HCT116 (cell line): ENCODE measurements at regions not wholly inside any gene's neighbourhood (a gene's known extent, or its start where the extent isn't known, plus 50 kb on each side); places are given as distances from the start of the nearest gene placed in this dataset.

Experiments used
- ATAC-seq: fragments of 200-7000 bp; cut with Tn5 transposase; 2 replicates; pipeline ENCODE4 v1.9.1; 2020; ENCODE audit warnings: mild to moderate bottlenecking, moderate library complexity
- BruUV-seq: library from RNA; stranded (reverse); fragments of 400-500 nt; replicated peaks from 2 replicates; lab custom pipeline; 2021; lab: Mats Ljungman, UMichigan
- CTCF ChIA-PET: fragments of 300-600 bp; sonication (Branson Sonifier 250); formaldehyde crosslinking; loops from one replicate; lab custom pipeline; 2021; ENCODE audit warnings: antibody characterized with exemption; lab: Charles Lee
- POLR2A ChIA-PET: fragments of 300-600, 350-600 bp; sonication (Branson Sonifier 250); formaldehyde crosslinking; loops from one replicate; lab custom pipeline; 2021; ENCODE audit warnings: antibody characterized with exemption; lab: Charles Lee
- RAD21 ChIA-PET, 2 experiments: fragments of 300-600 bp; sonication (Branson Sonifier 250); formaldehyde crosslinking; loops; one replicate each; lab custom pipeline; 2023; ENCODE audit warnings: low total read pairs in 2 of 2; ENCODE audit not compliant: uncharacterized antibody in 2 of 2, unreplicated experiment in 2 of 2, low non-redundant PET in 1 of 2; lab: Charles Lee
- DNase-seq: peaks from one replicate; pipeline ENCODE4 v3.0.0-alpha.2; 2010; ENCODE audit warnings: low read depth, low spot score
- H2AFZ ChIP-seq: fragments of 200-600 bp; shearing (Covaris generic), sonication (generic); 2 replicates; pipeline ENCODE4 v1.6.1; 2017; ENCODE audit warnings: low read depth, mixed run types, mixed read lengths, antibody characterized with exemption, low read length; ENCODE audit not compliant: poor library complexity, severe bottlenecking
- H3K27ac ChIP-seq: 2 replicates; pipeline ENCODE4 v1.5.1; 2012; ENCODE audit warnings: low read depth, low read length
- H3K27me3 ChIP-seq: fragments of 200-600 bp; sonication (generic); 2 replicates; pipeline ENCODE4 v1.6.1; 2016; ENCODE audit warnings: mixed run types, low read length, mixed read lengths; ENCODE audit not compliant: insufficient read depth
- H3K36me3 ChIP-seq, 2 experiments: fragments of 200-500 bp in 1 of 2; fragments of 200-600 bp in 1 of 2; sonication (Bioruptor generic) in 1 of 2; sonication (generic) in 1 of 2; 2 replicates each; pipeline versions ENCODE4 v1.5.1 to v1.6.1; 2014 to 2016; ENCODE audit warnings: low read length in 2 of 2, inconsistent platforms in 1 of 2, mixed read lengths in 1 of 2, mixed run types in 1 of 2; ENCODE audit not compliant: insufficient read depth in 2 of 2, control insufficient read depth in 1 of 2
- H3K4me1 ChIP-seq, 2 experiments: fragments of 200-600 bp in 1 of 2; sonication (generic) in 1 of 2; 2 replicates each; pipeline versions ENCODE4 v1.5.1 to v1.6.1; 2012 to 2017; ENCODE audit warnings: low read length in 2 of 2, inconsistent platforms in 1 of 2, mild to moderate bottlenecking in 1 of 2, mixed read lengths in 1 of 2, mixed run types in 1 of 2, moderate library complexity in 1 of 2; ENCODE audit not compliant: insufficient read depth in 2 of 2, control insufficient read depth in 1 of 2
- H3K4me2 ChIP-seq: fragments of 200-600 bp; sonication (generic); 2 replicates; pipeline ENCODE4 v1.6.1; 2017; ENCODE audit warnings: mixed run types, low read length, mixed read lengths
- H3K4me3 ChIP-seq, 2 experiments: fragments of 200-600 bp in 1 of 2; sonication (generic) in 1 of 2; replicated peaks in 1 of 2; 2 replicates each; pipeline ENCODE4 v1.5.1; 2011 to 2016; ENCODE audit warnings: low read length in 2 of 2, control low read depth in 1 of 2, low read depth in 1 of 2, mild to moderate bottlenecking in 1 of 2, mixed read lengths in 1 of 2, mixed run types in 1 of 2
- H3K79me2 ChIP-seq: fragments of 200-600 bp; sonication (generic); 2 replicates; pipeline ENCODE4 v1.6.1; 2017; ENCODE audit warnings: mild to moderate bottlenecking, mixed run types, low read length, moderate library complexity, mixed read lengths; ENCODE audit not compliant: insufficient read depth
- H3K9ac ChIP-seq: fragments of 200-600 bp; sonication (generic); 2 replicates; pipeline ENCODE4 v1.6.1; 2016; ENCODE audit warnings: low read length, mixed read lengths
- H3K9me2 ChIP-seq: fragments of 200-600 bp; sonication (generic), shearing (Covaris generic); 2 replicates; pipeline ENCODE4 v1.6.1; 2017; ENCODE audit warnings: mixed run types, mild to moderate bottlenecking, moderate library complexity; ENCODE audit not compliant: insufficient read depth
- H3K9me3 ChIP-seq, 2 experiments: fragments of 200-500 bp in 1 of 2; fragments of 200-600 bp in 1 of 2; sonication (Bioruptor generic) in 1 of 2; sonication (generic) in 1 of 2; 2 replicates each; pipeline ENCODE4 v1.6.1; 2014 to 2017; ENCODE audit warnings: low read length in 2 of 2, mixed read lengths in 2 of 2, inconsistent platforms in 1 of 2, low read depth in 1 of 2, mild to moderate bottlenecking in 1 of 2, mixed run types in 1 of 2, moderate library complexity in 1 of 2; ENCODE audit not compliant: control insufficient read depth in 1 of 2, insufficient read depth in 1 of 2
- H4K20me1 ChIP-seq: fragments of 200-600 bp; sonication (generic), shearing (Covaris generic); 2 replicates; pipeline ENCODE4 v1.6.1; 2017; ENCODE audit warnings: mixed run types, mild to moderate bottlenecking, moderate library complexity; ENCODE audit not compliant: insufficient read depth
- CBX3 ChIP-seq: IDR thresholded peaks from 2 replicates; pipeline ENCODE4 v1.6.1; 2012; ENCODE audit warnings: low read depth
- CEBPB ChIP-seq: IDR thresholded peaks from 2 replicates; pipeline ENCODE4 v1.6.1; 2012; ENCODE audit warnings: low read depth
- EGR1 ChIP-seq: IDR thresholded peaks from 2 replicates; pipeline ENCODE4 v1.6.1; 2012; ENCODE audit warnings: low read depth
- FOSL1 ChIP-seq: IDR thresholded peaks from 2 replicates; pipeline ENCODE4 v1.6.1; 2012; ENCODE audit warnings: low read depth
- JUND ChIP-seq: IDR thresholded peaks from 2 replicates; pipeline ENCODE4 v1.6.1; 2012
- POLR2A ChIP-seq: IDR thresholded peaks from 2 replicates; pipeline ENCODE4 v1.7.0; 2011; ENCODE audit warnings: borderline replicate concordance; ENCODE audit not compliant: insufficient read depth, insufficient read length; ENCODE audit errors: extremely low read depth
- RAD21 ChIP-seq: IDR thresholded peaks from 2 replicates; pipeline ENCODE4 v1.6.1; 2012; ENCODE audit warnings: low read depth, mild to moderate bottlenecking
- SIN3A ChIP-seq: IDR thresholded peaks from 2 replicates; pipeline ENCODE4 v1.6.1; 2012; ENCODE audit warnings: low read depth
- YY1 ChIP-seq: IDR thresholded peaks from 2 replicates; pipeline ENCODE4 v1.6.1; 2011; ENCODE audit warnings: low read length, low read depth, moderate library complexity, mild to moderate bottlenecking; ENCODE audit not compliant: insufficient replicate concordance; ENCODE audit errors: extremely low read depth
- intact Hi-C: fragments of 100-400 bp; cut with micrococcal nuclease; formaldehyde crosslinking; loops from 2 replicates; pipeline ENCODE4 v1.10.0; 2022
- TF ChIP-seq, protein P1 (sequence below): IDR thresholded peaks from 2 replicates; pipeline ENCODE4 v1.6.1; 2012
- TF ChIP-seq, protein P2 (sequence below): IDR thresholded peaks from 2 replicates; pipeline ENCODE4 v1.6.1; 2011; ENCODE audit warnings: mild to moderate bottlenecking, low read length, moderate library complexity; ENCODE audit not compliant: insufficient replicate concordance; ENCODE audit errors: extremely low read depth
- TF ChIP-seq, protein P3 (sequence below): IDR thresholded peaks from 2 replicates; pipeline ENCODE4 v1.6.1; 2012
- TF ChIP-seq, protein P4 (sequence below), 3 experiments: fragments of 200-600 bp in 1 of 3; sonication (generic) in 1 of 3; IDR thresholded peaks in 2 of 3; conservative IDR thresholded peaks in 1 of 3; 2 replicates each; pipeline ENCODE4 v1.5.1; 2012 to 2017; ENCODE audit warnings: low read depth in 2 of 3, low read length in 2 of 3, antibody characterized with exemption in 1 of 3, borderline replicate concordance in 1 of 3, control low read depth in 1 of 3, mild to moderate bottlenecking in 1 of 3, mixed read lengths in 1 of 3, mixed run types in 1 of 3, moderate library complexity in 1 of 3; ENCODE audit not compliant: insufficient read depth in 1 of 3

DNA sequence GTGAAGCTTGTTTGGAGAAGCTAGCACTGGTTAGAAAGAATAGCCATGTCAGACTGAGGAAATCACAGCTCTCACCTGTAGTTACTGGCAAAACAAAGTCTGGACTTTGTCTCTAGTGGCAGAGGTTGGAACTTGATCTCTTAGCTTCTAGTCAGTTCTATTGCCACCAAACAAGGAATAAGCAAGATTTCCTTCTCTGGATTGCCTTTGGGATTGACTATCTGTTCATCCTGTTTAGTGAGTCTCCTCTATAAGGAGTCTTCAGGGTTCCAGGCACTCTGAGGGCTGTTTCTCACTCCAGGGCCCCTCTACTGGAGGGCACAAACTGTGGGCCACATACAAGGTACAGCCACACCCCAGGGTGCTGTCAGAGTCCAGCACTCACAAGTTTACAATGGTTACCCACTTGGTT is 426.6 kb upstream of the THBS1 start:
- POLR2A ChIA-PET: no interaction called here
- peak; percentile 67 for ATAC-seq

DNA sequence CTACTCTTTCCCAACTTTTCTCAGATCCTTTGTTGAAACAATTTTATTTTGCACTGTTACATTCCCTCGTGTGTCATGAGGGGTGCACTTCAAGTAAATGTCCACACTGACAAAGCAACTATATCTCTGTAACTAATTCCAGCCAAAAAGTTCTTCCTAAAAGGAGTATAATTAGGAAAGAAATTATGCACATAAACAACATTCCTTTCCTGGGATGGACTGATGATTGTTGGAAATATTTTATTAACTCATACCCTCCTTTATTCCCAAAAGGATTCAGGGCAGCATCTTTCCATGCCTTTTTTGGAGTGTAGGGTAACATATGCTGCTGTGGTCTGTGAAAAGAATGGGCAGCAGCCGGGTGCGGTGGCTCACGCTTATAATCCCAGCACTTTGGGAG is 426.1 kb upstream of the THBS1 start:
- H3K4me3 ChIP-seq: no peak overlapping the region
- RAD21 ChIA-PET: no interaction called here
- POLR2A ChIA-PET: no interaction called here
- no peak overlapping the region for H3K27ac ChIP-seq
- H3K9me3 ChIP-seq: no peaks in the 10 kb centered on the region
- no peaks in the 10 kb centered on the region for H4K20me1 ChIP-seq
- H3K79me2 ChIP-seq: no peaks in the 10 kb centered on the region
- CTCF ChIA-PET: interaction anchor here (0.9 kb wide), 1 partner anchor 31 kb away, joined by 3 read pairs; no protein-coding TSS in a partner anchor
- H3K9ac ChIP-seq: no peak overlapping the region
- H2AFZ ChIP-seq: no peak overlapping the region
- ATAC-seq (no peak), DNase-seq (no peak)
- H3K4me2 ChIP-seq: no peak overlapping the region
- H3K36me3 ChIP-seq: no peaks in the 10 kb centered on the region
- peaks cover 0 to 3% of the 10 kb centered on the region in 2 experiments; a peak in 1 of 4 replicates for H3K4me1 ChIP-seq
- BruUV-seq: no TSS peak
- intact Hi-C loops: no loop called here
- H3K9me2 ChIP-seq: no peaks in the 10 kb centered on the region
- H3K27me3 ChIP-seq: no peaks in the 10 kb centered on the region
- TF ChIP-seq SIN3A (no peak), EGR1 (no peak), RAD21 (no peak), CEBPB (no peak), JUND (no peak), FOSL1 (no peak), CBX3 (no peak), YY1 (no peak), POLR2A (no peak)
- TF ChIP-seq, protein P1, sequence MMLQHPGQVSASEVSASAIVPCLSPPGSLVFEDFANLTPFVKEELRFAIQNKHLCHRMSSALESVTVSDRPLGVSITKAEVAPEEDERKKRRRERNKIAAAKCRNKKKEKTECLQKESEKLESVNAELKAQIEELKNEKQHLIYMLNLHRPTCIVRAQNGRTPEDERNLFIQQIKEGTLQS: no peak
- TF ChIP-seq, protein P2, sequence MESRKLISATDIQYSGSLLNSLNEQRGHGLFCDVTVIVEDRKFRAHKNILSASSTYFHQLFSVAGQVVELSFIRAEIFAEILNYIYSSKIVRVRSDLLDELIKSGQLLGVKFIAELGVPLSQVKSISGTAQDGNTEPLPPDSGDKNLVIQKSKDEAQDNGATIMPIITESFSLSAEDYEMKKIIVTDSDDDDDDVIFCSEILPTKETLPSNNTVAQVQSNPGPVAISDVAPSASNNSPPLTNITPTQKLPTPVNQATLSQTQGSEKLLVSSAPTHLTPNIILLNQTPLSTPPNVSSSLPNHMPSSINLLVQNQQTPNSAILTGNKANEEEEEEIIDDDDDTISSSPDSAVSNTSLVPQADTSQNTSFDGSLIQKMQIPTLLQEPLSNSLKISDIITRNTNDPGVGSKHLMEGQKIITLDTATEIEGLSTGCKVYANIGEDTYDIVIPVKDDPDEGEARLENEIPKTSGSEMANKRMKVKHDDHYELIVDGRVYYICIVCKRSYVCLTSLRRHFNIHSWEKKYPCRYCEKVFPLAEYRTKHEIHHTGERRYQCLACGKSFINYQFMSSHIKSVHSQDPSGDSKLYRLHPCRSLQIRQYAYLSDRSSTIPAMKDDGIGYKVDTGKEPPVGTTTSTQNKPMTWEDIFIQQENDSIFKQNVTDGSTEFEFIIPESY: no peak
- TF ChIP-seq, protein P3, sequence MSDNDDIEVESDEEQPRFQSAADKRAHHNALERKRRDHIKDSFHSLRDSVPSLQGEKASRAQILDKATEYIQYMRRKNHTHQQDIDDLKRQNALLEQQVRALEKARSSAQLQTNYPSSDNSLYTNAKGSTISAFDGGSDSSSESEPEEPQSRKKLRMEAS: no peak

More for the DNA sequence above, 426.6 kb upstream of the THBS1 start:
- H3K79me2 ChIP-seq: no peaks in the 10 kb centered on the region
- no peak overlapping the region for H2AFZ ChIP-seq
- H3K4me1 ChIP-seq: peaks cover 0 to 3% of the 10 kb centered on the region in 2 experiments; a peak in 1 of 4 replicates
- H3K9me2 ChIP-seq: no peaks in the 10 kb centered on the region
- ChIA-PET CTCF (interaction anchor here (0.9 to 1.4 kb wide), 2 partner anchors 32 to 455 kb away, joined by 3 read pairs; no protein-coding TSS in a partner anchor), RAD21 (no interaction called here)
- H3K4me2 ChIP-seq: no peak overlapping the region
- no peak overlapping the region for H3K27ac ChIP-seq
- no peaks in the 10 kb centered on the region for H3K27me3 ChIP-seq
- no TSS peak for BruUV-seq
- H3K36me3 ChIP-seq: no peaks in the 10 kb centered on the region
- TF ChIP-seq RAD21: no peak
- TF ChIP-seq, protein P4, sequence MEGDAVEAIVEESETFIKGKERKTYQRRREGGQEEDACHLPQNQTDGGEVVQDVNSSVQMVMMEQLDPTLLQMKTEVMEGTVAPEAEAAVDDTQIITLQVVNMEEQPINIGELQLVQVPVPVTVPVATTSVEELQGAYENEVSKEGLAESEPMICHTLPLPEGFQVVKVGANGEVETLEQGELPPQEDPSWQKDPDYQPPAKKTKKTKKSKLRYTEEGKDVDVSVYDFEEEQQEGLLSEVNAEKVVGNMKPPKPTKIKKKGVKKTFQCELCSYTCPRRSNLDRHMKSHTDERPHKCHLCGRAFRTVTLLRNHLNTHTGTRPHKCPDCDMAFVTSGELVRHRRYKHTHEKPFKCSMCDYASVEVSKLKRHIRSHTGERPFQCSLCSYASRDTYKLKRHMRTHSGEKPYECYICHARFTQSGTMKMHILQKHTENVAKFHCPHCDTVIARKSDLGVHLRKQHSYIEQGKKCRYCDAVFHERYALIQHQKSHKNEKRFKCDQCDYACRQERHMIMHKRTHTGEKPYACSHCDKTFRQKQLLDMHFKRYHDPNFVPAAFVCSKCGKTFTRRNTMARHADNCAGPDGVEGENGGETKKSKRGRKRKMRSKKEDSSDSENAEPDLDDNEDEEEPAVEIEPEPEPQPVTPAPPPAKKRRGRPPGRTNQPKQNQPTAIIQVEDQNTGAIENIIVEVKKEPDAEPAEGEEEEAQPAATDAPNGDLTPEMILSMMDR (IDR thresholded peaks at IDR 0.05 in 2 of 3, conservative IDR thresholded peaks at IDR 0.05 in 1 of 3; ENCODE audit: borderline replicate concordance in 1 of 3, insufficient read depth in 1 of 3, low read depth in 2 of 3, low read length in 2 of 3): peak in 2 of 3 experiments; percentile 31 to 44; a peak in 2 of 6 replicates
- no peak for TF ChIP-seq CEBPB
- H3K9ac ChIP-seq: no peak overlapping the region
- intact Hi-C loops: no loop called here
- no peak overlapping the region for H3K4me3 ChIP-seq
- no peak for DNase-seq
- no peaks in the 10 kb centered on the region for H3K9me3 ChIP-seq
- H4K20me1 ChIP-seq: no peaks in the 10 kb centered on the region
